GM23338 (cell line): ENCODE measurements at regions not wholly inside any gene's neighbourhood (a gene's known extent, or its start where the extent isn't known, plus 50 kb on each side); places are given as distances from the start of the nearest gene placed in this dataset.

ENCODE experiments used
- ATAC-seq: fragments of 200-7000 bp; cut with Tn5 transposase; 3 replicates; pipeline ENCODE4 v1.9.1; 2020
- DNase-seq: peaks from one replicate; pipeline ENCODE4 v3.0.0-alpha.2; 2015; ENCODE audit warnings: low spot score
- H2AFZ ChIP-seq: fragments of 200-600 bp; sonication (generic); 2 replicates; pipeline ENCODE4 v1.8.0; 2016; ENCODE audit warnings: antibody characterized with exemption, mild to moderate bottlenecking, moderate library complexity
- H3F3A ChIP-seq: fragments of 200-600 bp; sonication (generic); replicated peaks from 2 replicates; pipeline ENCODE4 v1.8.0; 2017; ENCODE audit warnings: antibody characterized with exemption, mixed run types, low read depth
- H3K27ac ChIP-seq: fragments of 200-600 bp; sonication (generic); 2 replicates; pipeline ENCODE4 v1.6.1; 2016; ENCODE audit warnings: low read depth
- H3K27me3 ChIP-seq: fragments of 200-600 bp; sonication (generic); 2 replicates; pipeline ENCODE4 v1.8.0; 2016; ENCODE audit warnings: mild to moderate bottlenecking, mixed run types, moderate library complexity; ENCODE audit not compliant: insufficient read depth
- H3K36me3 ChIP-seq: fragments of 200-600 bp; sonication (generic); 2 replicates; pipeline ENCODE4 v1.8.0; 2016; ENCODE audit warnings: mild to moderate bottlenecking; ENCODE audit not compliant: insufficient read depth
- H3K4me1 ChIP-seq: fragments of 200-600 bp; sonication (generic); 2 replicates; pipeline ENCODE4 v1.8.0; 2016; ENCODE audit warnings: mild to moderate bottlenecking, moderate library complexity; ENCODE audit not compliant: insufficient read depth
- H3K4me2 ChIP-seq: fragments of 200-600 bp; sonication (generic); 2 replicates; pipeline ENCODE4 v1.7.1; 2017; ENCODE audit warnings: mixed run types
- H3K4me3 ChIP-seq: fragments of 200-600 bp; sonication (generic); 2 replicates; pipeline ENCODE4 v1.6.1; 2016; ENCODE audit warnings: mixed run types
- H3K79me2 ChIP-seq: fragments of 200-600 bp; sonication (generic); replicated peaks from 2 replicates; pipeline ENCODE4 v1.8.0; 2017; ENCODE audit warnings: mild to moderate bottlenecking; ENCODE audit not compliant: insufficient read depth
- H3K9me2 ChIP-seq: fragments of 200-600 bp; sonication (generic); 2 replicates; pipeline ENCODE4 v1.8.0; 2017; ENCODE audit not compliant: insufficient read depth
- H4K20me1 ChIP-seq: fragments of 200-600 bp; sonication (generic); replicated peaks from 2 replicates; pipeline ENCODE4 v1.8.0; 2017; ENCODE audit warnings: mild to moderate bottlenecking; ENCODE audit not compliant: insufficient read depth
- H3K27ac Mint-ChIP-seq: 2 replicates; pipeline ENCODE4 v1.8.0; 2020; ENCODE audit warnings: inconsistent platforms, mild to moderate bottlenecking, moderate library complexity, mixed read lengths
- H3K27me3 Mint-ChIP-seq: 3 replicates; pipeline ENCODE4 v1.8.0; 2022; ENCODE audit warnings: low read depth, mild to moderate bottlenecking, moderate library complexity, mixed read lengths, inconsistent platforms; ENCODE audit not compliant: insufficient read depth, poor library complexity
- H3K36me3 Mint-ChIP-seq: 3 replicates; pipeline ENCODE4 v1.8.0; 2021; ENCODE audit warnings: low read depth, mild to moderate bottlenecking, inconsistent platforms, moderate library complexity, mixed read lengths
- H3K4me1 Mint-ChIP-seq: 3 replicates; pipeline ENCODE4 v1.8.0; 2020; ENCODE audit warnings: mild to moderate bottlenecking, inconsistent platforms, mixed read lengths
- H3K4me3 Mint-ChIP-seq: 3 replicates; pipeline ENCODE4 v1.8.0; 2021; ENCODE audit warnings: moderate library complexity, mild to moderate bottlenecking, inconsistent platforms, mixed read lengths
- H3K9me3 Mint-ChIP-seq: 3 replicates; pipeline ENCODE4 v1.8.0; 2020; ENCODE audit warnings: moderate library complexity, mild to moderate bottlenecking, inconsistent platforms, mixed read lengths
- CTCF ChIP-seq, 2 experiments: fragments of 200-600 bp in 1 of 2; sonication (generic) in 1 of 2; conservative IDR thresholded peaks; 2 replicates each; pipeline versions ENCODE4 v1.5.1 to v1.6.1; 2016 to 2017; ENCODE audit warnings: antibody characterized with exemption in 2 of 2, low read depth in 2 of 2, mild to moderate bottlenecking in 2 of 2, moderate library complexity in 1 of 2
- ETS1 ChIP-seq: IDR thresholded peaks from 2 replicates; pipeline ENCODE4 v1.6.1; 2016; ENCODE audit warnings: antibody characterized with exemption
- EZH2 ChIP-seq: fragments of 200-600 bp; sonication (generic); IDR thresholded peaks from one replicate; pipeline ENCODE4 v1.8.0; 2017; ENCODE audit warnings: antibody characterized with exemption, mild to moderate bottlenecking, low read depth; ENCODE audit not compliant: unreplicated experiment
- EZH2phosphoT487 ChIP-seq: fragments of 200-600 bp; sonication (generic); IDR thresholded peaks from one replicate; pipeline ENCODE4 v1.8.1; 2018; ENCODE audit warnings: antibody characterized with exemption; ENCODE audit not compliant: unreplicated experiment
- JUNB ChIP-seq: IDR thresholded peaks from one replicate; pipeline ENCODE4 v1.6.1; 2016; ENCODE audit warnings: antibody characterized with exemption; ENCODE audit not compliant: unreplicated experiment
- NANOG ChIP-seq: IDR thresholded peaks from 2 replicates; pipeline ENCODE4 v1.6.1; 2016; ENCODE audit warnings: antibody characterized with exemption, borderline replicate concordance
- POLR2AphosphoS5 ChIP-seq: IDR thresholded peaks from 2 replicates; pipeline ENCODE4 v1.6.1; 2016; ENCODE audit warnings: antibody characterized with exemption, low read depth
- STAT1 ChIP-seq: IDR thresholded peaks from one replicate; pipeline ENCODE4 v1.6.1; 2016; ENCODE audit warnings: antibody characterized with exemption; ENCODE audit not compliant: unreplicated experiment
- ZNF114 ChIP-seq: fragments of 250-450 bp; sonication (Bioruptor Pico); IDR thresholded peaks from 2 replicates; pipeline ENCODE4 v1.5.0; 2020; ENCODE audit warnings: mild to moderate bottlenecking, moderate library complexity
- ZNF331 ChIP-seq: fragments of 250-450 bp; sonication (Bioruptor Pico); IDR thresholded peaks from 2 replicates; pipeline ENCODE4 v1.5.0; 2020; ENCODE audit warnings: low read depth, mild to moderate bottlenecking, moderate library complexity
- ZNF462 ChIP-seq: fragments of 250-450 bp; sonication (Bioruptor Pico); IDR thresholded peaks from 2 replicates; pipeline ENCODE4 v1.5.0; 2020; ENCODE audit warnings: mild to moderate bottlenecking, moderate library complexity

- H3K79me2 ChIP-seq = no peaks in the 10 kb centered on the region
- peaks cover 9% of the 10 kb centered on the region; the same call in 1 of the 2 replicates for H3K9me2 ChIP-seq
- no peak overlapping the region for H3K27ac ChIP-seq
- H3K4me1 ChIP-seq = peaks cover 10% of the 10 kb centered on the region
- H3K4me2 ChIP-seq = no peak overlapping the region
- H3K9me3 Mint-ChIP-seq = no peaks in the 10 kb centered on the region
- ATAC-seq (no peak), DNase-seq (no peak)
- TF ChIP-seq EZH2phosphoT487 (no peak), EZH2 (no peak), NANOG (no peak), CTCF (conservative IDR thresholded peaks at IDR 0.05; ENCODE audit: low read depth in 2 of 2) (no peak), POLR2AphosphoS5 (no peak), JUNB (no peak), STAT1 (no peak), ZNF462 (CRISPR knock-in tag) (no peak), ZNF114 (CRISPR knock-in tag) (no peak), ZNF331 (no peak), ETS1 (no peak)
- H3K27me3 ChIP-seq = no peaks in the 10 kb centered on the region
- no peak overlapping the region for H3K4me3 ChIP-seq
- H3K27ac Mint-ChIP-seq = no peak overlapping the region
- H4K20me1 ChIP-seq = no peaks in the 10 kb centered on the region
- H3K36me3 Mint-ChIP-seq = no peaks in the 10 kb centered on the region
- no peaks in the 10 kb centered on the region for H3F3A ChIP-seq
- no peak overlapping the region for H2AFZ ChIP-seq
- H3K36me3 ChIP-seq = 0 out of 2 replicates have a peak, but pooled peaks cover 3% of the 10 kb centered on the region
- H3K4me3 Mint-ChIP-seq = no peak overlapping the region
- H3K4me1 Mint-ChIP-seq = peaks cover 9% of the 10 kb centered on the region
- H3K27me3 Mint-ChIP-seq = peaks cover 2% of the 10 kb centered on the region
These were observed 157.8 kb downstream of the CCDC34 start for GRCh38 chr11:27205250-27205649.
